ENCODE measurements at regions not wholly inside any gene's neighbourhood (a gene's known extent, or its start where the extent isn't known, plus 50 kb on each side); places are given as distances from the start of the nearest gene placed in this dataset.

GRCh38 chr2:237171396-237171795 lies 85.7 kb downstream of the COPS8 start:
- DNase-seq (ENCODE audit: low spot score) = no peak

- no peak for DNase-seq (ENCODE audit: low spot score)
Measured at GRCh38 chr2:237171881-237172280, 86.2 kb downstream of the COPS8 start.

GRCh38 chr2:237177052-237177451 lies 91.4 kb downstream of the COPS8 start:
- no peak for DNase-seq (ENCODE audit: low spot score)

- DNase-seq (ENCODE audit: low spot score) = no peak
Measured at GRCh38 chr2:237177986-237178385, 92.3 kb downstream of the COPS8 start.

- DNase-seq (ENCODE audit: low spot score) = no peak
Measured at GRCh38 chr2:237178396-237178795, 92.7 kb downstream of the COPS8 start.

- no peak for DNase-seq (ENCODE audit: low spot score)
Measured at GRCh38 chr2:237179161-237179560, 93.5 kb downstream of the COPS8 start.

GRCh38 chr2:237180187-237180586 lies 94.5 kb downstream of the COPS8 start:
- DNase-seq (ENCODE audit: low spot score) = no peak

- DNase-seq (ENCODE audit: low spot score) = no peak
Measured at GRCh38 chr2:237180987-237181386, 95.3 kb downstream of the COPS8 start.

GRCh38 chr2:237181844-237182243 lies 96.2 kb downstream of the COPS8 start:
- no peak for DNase-seq (ENCODE audit: low spot score)

- no peak for DNase-seq (ENCODE audit: low spot score)
Measured at GRCh38 chr2:237182422-237183123, 96.9 kb downstream of the COPS8 start.

- DNase-seq (ENCODE audit: low spot score) = no peak
Measured at GRCh38 chr2:237184192-237184918, 98.7 kb downstream of the COPS8 start.

GRCh38 chr2:237184919-237185552 lies 99.3 kb downstream of the COPS8 start:
- DNase-seq (ENCODE audit: low spot score) = no peak

GRCh38 chr2:237185553-237185925 lies 99.8 kb downstream of the COPS8 start:
- DNase-seq (ENCODE audit: low spot score) = no peak

GRCh38 chr2:237189799-237190198 lies 104.1 kb downstream of the COPS8 start:
- no peak for DNase-seq (ENCODE audit: low spot score)

- no peak for DNase-seq (ENCODE audit: low spot score)
Measured at GRCh38 chr2:237190966-237191713, 105.5 kb downstream of the COPS8 start.

GRCh38 chr2:237191714-237192081 lies 106.0 kb downstream of the COPS8 start:
- no peak for DNase-seq (ENCODE audit: low spot score)

- DNase-seq (ENCODE audit: low spot score) = no peak
Measured at GRCh38 chr2:237192881-237193280, 107.2 kb downstream of the COPS8 start.

- DNase-seq (ENCODE audit: low spot score) = no peak
Measured at GRCh38 chr2:237193436-237193835, 107.7 kb downstream of the COPS8 start.

- no peak for DNase-seq (ENCODE audit: low spot score)
Measured at GRCh38 chr2:237194081-237194480, 108.4 kb downstream of the COPS8 start.

GRCh38 chr2:237194906-237195305 lies 109.2 kb downstream of the COPS8 start:
- no peak for DNase-seq (ENCODE audit: low spot score)

GRCh38 chr2:237195396-237196120 lies 109.9 kb downstream of the COPS8 start:
- DNase-seq (ENCODE audit: low spot score) = no peak

- DNase-seq (ENCODE audit: low spot score) = no peak
Measured at GRCh38 chr2:237196409-237196808, 110.7 kb downstream of the COPS8 start.

All from putamen (tissue), 1 donor.